GM12872 (cell line): ENCODE measurements at regions not wholly inside any gene's neighbourhood (a gene's known extent, or its start where the extent isn't known, plus 50 kb on each side); places are given as distances from the start of the nearest gene placed in this dataset.

ENCODE experiments used
- CTCF ChIP-seq: IDR thresholded peaks from 3 replicates; pipeline ENCODE4 v1.5.1; 2011; ENCODE audit warnings: low read depth, mild to moderate bottlenecking, low read length, moderate library complexity; ENCODE audit not compliant: insufficient read depth

- TF ChIP-seq CTCF, result no peak
Measured at GRCh38 chr2:6789559-6790138, 76.1 kb downstream of the CMPK2 start.

- peak; percentile 52 for TF ChIP-seq CTCF
Measured at GRCh38 chr2:6791682-6792081, 74.0 kb downstream of the CMPK2 start.

DNA sequence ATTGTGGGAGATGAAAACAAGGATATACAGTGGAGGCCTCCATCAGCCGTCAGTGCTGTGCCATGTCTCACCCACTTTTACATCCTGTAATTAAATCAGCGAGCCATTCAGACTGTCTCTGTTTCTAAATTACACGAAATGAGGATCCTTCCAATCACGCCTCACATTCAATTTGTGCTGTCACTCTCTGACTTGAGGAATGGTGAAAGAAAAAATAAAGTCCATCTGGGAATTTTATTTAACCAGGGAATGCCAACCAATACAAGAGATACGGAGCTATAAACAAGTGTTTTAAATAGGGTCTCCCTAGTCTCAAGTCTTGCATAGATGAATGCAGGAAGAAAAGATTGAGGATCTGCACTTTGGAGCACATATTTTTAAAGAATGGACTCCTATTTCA lies 72.8 kb downstream of the CMPK2 start:
- no peak for TF ChIP-seq CTCF

DNA sequence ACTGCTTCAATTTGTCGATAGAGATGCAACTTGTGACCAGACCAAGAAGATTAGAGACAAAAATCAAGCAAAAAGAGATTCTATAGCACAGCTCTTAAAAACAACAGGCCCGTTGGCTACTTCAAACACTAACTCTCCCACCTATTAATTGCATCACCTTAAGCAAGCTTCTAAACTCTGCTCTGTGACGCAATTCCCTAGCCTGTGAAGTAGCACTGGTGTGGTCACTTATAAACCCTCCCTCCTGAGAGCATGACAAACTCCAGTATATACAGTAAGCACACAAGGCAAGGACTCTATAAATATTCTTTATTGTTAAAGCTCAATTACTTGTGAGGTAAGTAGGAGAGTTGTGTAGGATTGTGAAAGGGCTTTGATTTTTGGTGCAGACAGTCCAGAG lies 72.3 kb downstream of the CMPK2 start:
- no peak for TF ChIP-seq CTCF

DNA sequence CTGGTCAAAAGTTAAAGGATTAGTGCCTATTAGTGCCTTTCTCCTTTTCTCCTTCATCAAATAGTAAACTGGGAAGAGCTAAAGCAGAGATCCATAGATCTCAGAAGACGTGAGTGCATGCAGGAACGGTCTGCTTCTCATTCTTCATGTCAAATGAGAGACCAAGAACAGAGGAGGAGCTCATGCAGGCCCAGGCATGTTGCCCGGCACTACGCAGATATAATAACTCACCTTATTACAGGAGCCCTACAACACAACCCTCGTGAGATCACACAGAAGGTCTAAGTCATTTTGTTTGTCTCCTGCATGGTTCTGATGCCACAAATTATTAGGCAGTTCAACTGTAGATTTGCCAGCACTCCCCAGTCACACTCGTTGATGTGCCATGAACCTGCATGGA lies 71.8 kb downstream of the CMPK2 start:
- TF ChIP-seq CTCF, result no peak

- TF ChIP-seq CTCF, result no peak
Measured at GRCh38 chr2:6794448-6794847, 71.3 kb downstream of the CMPK2 start.
